Gastroesophageal sphincter (tissue), 4 donors: ENCODE measurements at regions not wholly inside any gene's neighbourhood (a gene's known extent, or its start where the extent isn't known, plus 50 kb on each side); places are given as distances from the start of the nearest gene placed in this dataset.

ENCODE experiments used
- ATAC-seq: fragments of 150-250 bp; one replicate; pipeline ENCODE4 v1.9.1; 2016; ENCODE audit warnings: mild to moderate bottlenecking, moderate library complexity
- H3K27ac ChIP-seq, 4 donors: fragments of 200-600 bp; sonication (generic) in 3 of 4; 1 replicate in 3 of 4; 2 replicates in 1 of 4; pipeline ENCODE4 v1.5.1; 2016 to 2019
- H3K27me3 ChIP-seq: fragments of 200-600 bp; sonication (generic); one replicate; pipeline ENCODE4 v1.5.1; 2019
- H3K36me3 ChIP-seq, 2 donors: fragments of 200-600 bp; sonication (generic); one replicate each; pipeline ENCODE4 v1.5.1; 2019; ENCODE audit warnings: control low read depth in 1 of 2
- H3K4me1 ChIP-seq, 3 donors: fragments of 200-600 bp; sonication (generic); 1 replicate in 2 of 3; 2 replicates in 1 of 3; pipeline ENCODE4 v1.5.1; 2016 to 2019; ENCODE audit warnings: control low read depth in 2 of 3
- H3K4me3 ChIP-seq, 2 donors: fragments of 200-600 bp; sonication (generic); one replicate each; pipeline ENCODE4 v1.5.1; 2019; ENCODE audit warnings: mild to moderate bottlenecking in 1 of 2, moderate library complexity in 1 of 2
- H3K9me3 ChIP-seq, 3 donors: fragments of 200-600 bp; sonication (generic); one replicate each; pipeline ENCODE4 v1.5.1; 2017 to 2019; ENCODE audit warnings: control low read depth in 2 of 3
- CTCF ChIP-seq, 4 experiments: fragments of 200-600 bp in 2 of 4; fragments of 450-650 bp in 2 of 4; sonication (generic) in 1 of 4; IDR thresholded peaks; one replicate each; pipeline ENCODE4 v1.5.1; 2017 to 2019; ENCODE audit warnings: antibody characterized with exemption in 4 of 4, mild to moderate bottlenecking in 2 of 4, moderate library complexity in 2 of 4
- EP300 ChIP-seq: sonication (generic); formaldehyde crosslinking; IDR thresholded peaks from one replicate; pipeline ENCODE4 v1.6.1; 2017; ENCODE audit warnings: antibody characterized with exemption, mild to moderate bottlenecking
- POLR2A ChIP-seq, 2 donors: fragments of 450-650 bp; IDR thresholded peaks; one replicate each; pipeline ENCODE4 v1.6.1; 2017; ENCODE audit warnings: antibody characterized with exemption in 2 of 2, mild to moderate bottlenecking in 2 of 2, moderate library complexity in 1 of 2
- POLR2AphosphoS5 ChIP-seq: sonication (generic); formaldehyde crosslinking; IDR thresholded peaks from one replicate; pipeline ENCODE4 v1.6.1; 2017; ENCODE audit warnings: antibody characterized with exemption
- whole genome bisulfite sequencing, 2 donors: methylation state at CpG; one replicate each; pipeline ENCODE4 v1.1.5; 2018; ENCODE audit warnings: low coverage in 1 of 2; 5-methylcytosine and 5-hydroxymethylcytosine counted together

- no peaks in the 10 kb centered on the region for H3K27me3 ChIP-seq
- no peaks in the 10 kb centered on the region for H3K4me1 ChIP-seq
- H3K27ac ChIP-seq, result no peak overlapping the region
- no peak overlapping the region for H3K4me3 ChIP-seq
- WGBS, 2 donors, result 53 to 71% methylated on average over 2 of the region's 2 CpGs
- TF ChIP-seq CTCF (IDR thresholded peaks at IDR 0.05) (no peak), EP300 (no peak), POLR2AphosphoS5 (no peak), POLR2A (IDR thresholded peaks at IDR 0.05) (no peak)
- H3K9me3 ChIP-seq, result no peaks in the 10 kb centered on the region
- no peak for ATAC-seq
- no peaks in the 10 kb centered on the region for H3K36me3 ChIP-seq
These were observed 372.7 kb downstream of the SH2D1A start for GRCh38 chrX:124719060-124719459.

DNA sequence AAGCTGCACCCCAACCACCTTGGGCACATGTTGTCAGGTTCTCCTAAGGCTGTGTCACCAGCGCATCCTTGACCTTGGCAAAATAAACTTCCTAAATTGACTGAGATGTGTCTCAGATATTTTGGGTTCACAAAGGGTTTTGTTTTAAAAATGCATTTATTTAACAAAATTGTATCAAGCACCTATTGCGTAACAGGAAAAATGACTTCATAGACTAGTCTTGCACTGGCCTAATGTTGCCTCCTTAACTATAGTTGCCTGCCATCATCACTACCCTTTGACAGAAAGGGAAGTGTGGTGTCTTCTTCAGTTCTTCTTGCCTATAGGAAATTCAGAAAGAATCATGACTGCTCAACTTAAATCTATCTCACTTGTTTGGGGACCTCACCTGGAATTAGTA, 374.2 kb downstream of the SH2D1A start:
- TF ChIP-seq EP300, result no peak
- H3K4me3 ChIP-seq, result no peak overlapping the region
- H3K36me3 ChIP-seq, result no peaks in the 10 kb centered on the region
- no peaks in the 10 kb centered on the region for H3K4me1 ChIP-seq
- no peaks in the 10 kb centered on the region for H3K9me3 ChIP-seq
- H3K27ac ChIP-seq, result no peak overlapping the region
- ATAC-seq, result no peak
- WGBS, 2 donors, result 77% methylated on average over 2 of the region's 2 CpGs; no CpG with 5 or more reads in 1 of the 2 donors
- H3K27me3 ChIP-seq, result no peaks in the 10 kb centered on the region

DNA sequence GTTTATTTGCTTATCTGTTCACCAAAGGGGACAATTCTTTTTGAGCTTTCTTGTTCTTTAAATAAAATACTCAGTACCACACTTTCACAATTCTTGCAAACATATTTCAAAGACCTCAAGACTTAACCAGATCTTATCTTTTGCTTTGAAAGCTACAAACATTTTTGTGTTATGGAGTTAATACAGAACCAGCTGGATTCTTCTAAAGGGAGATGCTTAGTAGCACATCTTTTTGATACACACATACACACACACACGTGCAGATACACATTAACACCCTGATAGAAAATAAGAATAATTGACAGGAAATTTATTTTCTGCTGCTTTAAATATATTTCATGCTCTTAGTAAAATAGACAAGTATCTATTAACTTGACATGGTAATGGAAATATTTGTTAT, 379.1 kb downstream of the SH2D1A start:
- TF ChIP-seq EP300 (no peak), CTCF (IDR thresholded peaks at IDR 0.05) (no peak), POLR2AphosphoS5 (no peak), POLR2A (IDR thresholded peaks at IDR 0.05) (no peak)
- no peaks in the 10 kb centered on the region for H3K27me3 ChIP-seq
- no peak for ATAC-seq
- 67 to 85% methylated on average over 1 of the region's 1 CpG for WGBS, 2 donors
- H3K4me3 ChIP-seq, result no peak overlapping the region
- no peaks in the 10 kb centered on the region for H3K4me1 ChIP-seq
- no peaks in the 10 kb centered on the region for H3K36me3 ChIP-seq
- H3K27ac ChIP-seq, result no peak overlapping the region
- no peaks in the 10 kb centered on the region for H3K9me3 ChIP-seq

DNA sequence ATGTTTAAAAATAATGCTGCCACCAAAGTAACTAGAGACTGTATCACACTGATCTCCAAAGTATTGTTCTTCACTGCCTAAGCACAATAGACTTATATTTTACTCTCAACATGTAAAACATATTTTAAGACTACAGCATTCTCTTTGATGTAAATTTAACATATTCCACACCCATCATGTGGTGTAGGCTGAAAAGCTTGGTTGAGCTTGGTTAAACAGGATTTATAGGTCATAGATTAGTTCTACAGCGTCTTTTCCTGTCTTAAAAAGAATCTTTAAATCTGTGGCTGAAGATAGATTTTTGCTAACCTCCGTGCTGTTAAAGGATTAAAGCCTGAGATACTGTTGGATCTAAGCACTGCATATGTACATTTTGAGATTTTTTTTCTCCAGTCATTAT, 379.9 kb downstream of the SH2D1A start:
- ATAC-seq, result no peak
- no peak for TF ChIP-seq CTCF (IDR thresholded peaks at IDR 0.05)
- no peak for TF ChIP-seq POLR2AphosphoS5
- TF ChIP-seq EP300, result no peak
- no peak for TF ChIP-seq POLR2A (IDR thresholded peaks at IDR 0.05)

GRCh38 chrX:124726881-124727280, 380.5 kb downstream of the SH2D1A start:
- Histone ChIP-seq H3K4me1 (no peaks in the 10 kb centered on the region), H3K9me3 (no peaks in the 10 kb centered on the region), H3K36me3 (no peaks in the 10 kb centered on the region), H3K4me3 (no peak overlapping the region), H3K27me3 (no peaks in the 10 kb centered on the region), H3K27ac (no peak overlapping the region)
- WGBS, 2 donors, result 40% methylated on average over 1 of the region's 1 CpG; no CpG with 5 or more reads in 1 of the 2 donors
- ATAC-seq, result no peak
- TF ChIP-seq EP300 (no peak), POLR2A (IDR thresholded peaks at IDR 0.05) (no peak), CTCF (IDR thresholded peaks at IDR 0.05) (no peak), POLR2AphosphoS5 (no peak)

More for the DNA sequence above, 379.9 kb downstream of the SH2D1A start:
- Histone ChIP-seq H3K27ac (no peak overlapping the region), H3K36me3 (no peaks in the 10 kb centered on the region), H3K4me3 (no peak overlapping the region), H3K9me3 (no peaks in the 10 kb centered on the region), H3K4me1 (no peaks in the 10 kb centered on the region), H3K27me3 (no peaks in the 10 kb centered on the region)
- 63 to 79% methylated on average over 2 of the region's 2 CpGs for WGBS, 2 donors
